Right renal cortex interstitium (tissue), 3 donors: ENCODE measurements at regions not wholly inside any gene's neighbourhood (a gene's known extent, or its start where the extent isn't known, plus 50 kb on each side); places are given as distances from the start of the nearest gene placed in this dataset.

Source experiments
- DNase-seq, 3 donors: peaks; one replicate each; pipeline ENCODE4 v3.0.0-alpha.2; 2013; ENCODE audit warnings: low read depth in 3 of 3, low spot score in 2 of 3

- no peak for DNase-seq
Measured at GRCh38 chr6:40011844-40012243, 77.6 kb upstream of the MOCS1 start.

- no peak for DNase-seq
Measured at GRCh38 chr6:40000964-40001515, 66.8 kb upstream of the MOCS1 start.

GRCh38 chr6:39999006-39999867 lies 65.0 kb upstream of the MOCS1 start:
- no peak for DNase-seq

- DNase-seq, result no peak
Measured at GRCh38 chr6:39998126-39998525, 63.9 kb upstream of the MOCS1 start.

GRCh38 chr6:39997101-39997635 lies 62.9 kb upstream of the MOCS1 start:
- DNase-seq, result no peak

GRCh38 chr6:39995633-39996032 lies 61.4 kb upstream of the MOCS1 start:
- DNase-seq, result no peak

- no peak for DNase-seq
Measured at GRCh38 chr6:39992861-39993622, 58.8 kb upstream of the MOCS1 start.
